Common myeloid progenitor, CD34-positive (primary cell): ENCODE measurements at regions not wholly inside any gene's neighbourhood (a gene's known extent, or its start where the extent isn't known, plus 50 kb on each side); places are given as distances from the start of the nearest gene placed in this dataset.

ENCODE experiments used
- CTCF ChIA-PET: fragments of 350-600 bp; sonication (Branson Sonifier 250); formaldehyde crosslinking; loops from one replicate; lab custom pipeline; 2021; ENCODE audit warnings: antibody characterized with exemption; lab: Charles Lee
- POLR2A ChIA-PET: fragments of 350-600 bp; sonication (Branson Sonifier 250); formaldehyde crosslinking; loops from one replicate; lab custom pipeline; 2021; ENCODE audit warnings: antibody characterized with exemption; lab: Charles Lee
- DNase-seq, 3 donors: peaks; one replicate each; pipeline versions ENCODE4 v3.0.0 to v3.0.0-alpha.2; 2013
- H3K27ac ChIP-seq, 2 experiments: 1 replicate in 1 of 2; 2 replicates in 1 of 2; pipeline ENCODE4 v1.7.0; 2013; ENCODE audit warnings: inconsistent platforms in 2 of 2, low read length in 2 of 2, mild to moderate bottlenecking in 2 of 2, low read depth in 1 of 2, moderate library complexity in 1 of 2; ENCODE audit not compliant: severe bottlenecking in 2 of 2, insufficient read depth in 1 of 2, poor library complexity in 1 of 2
- H3K27me3 ChIP-seq, 5 experiments: replicated peaks in 2 of 5; 1 replicate in 3 of 5; 2 replicates in 2 of 5; pipeline versions ENCODE4 v1.6.1 to v1.7.0; 2013; ENCODE audit warnings: low read length in 4 of 5, mild to moderate bottlenecking in 2 of 5, moderate library complexity in 2 of 5, inconsistent platforms in 1 of 5; ENCODE audit not compliant: insufficient read depth in 5 of 5, control insufficient read depth in 4 of 5
- H3K36me3 ChIP-seq, 4 experiments: 1 replicate in 2 of 4; 2 replicates in 2 of 4; pipeline versions ENCODE4 v1.6.1 to v1.7.0; 2013; ENCODE audit warnings: low read length in 3 of 4, control low read depth in 1 of 4, mild to moderate bottlenecking in 1 of 4; ENCODE audit not compliant: control insufficient read depth in 4 of 4, insufficient read depth in 4 of 4
- H3K4me1 ChIP-seq, 4 experiments: 1 replicate in 3 of 4; 2 replicates in 1 of 4; pipeline versions ENCODE4 v1.6.1 to v1.7.1; 2013; ENCODE audit warnings: low read length in 3 of 4, mild to moderate bottlenecking in 3 of 4, control low read depth in 1 of 4, inconsistent platforms in 1 of 4, moderate library complexity in 1 of 4; ENCODE audit not compliant: control insufficient read depth in 4 of 4, insufficient read depth in 4 of 4; ENCODE audit errors: control extremely low read depth in 1 of 4
- H3K4me3 ChIP-seq, 7 experiments: 1 replicate in 4 of 7; 2 replicates in 3 of 7; pipeline versions ENCODE4 v1.5.1 to v1.7.0; 2013; ENCODE audit warnings: mild to moderate bottlenecking in 7 of 7, low read length in 6 of 7, moderate library complexity in 6 of 7, inconsistent platforms in 2 of 7, low read depth in 2 of 7, control low read depth in 1 of 7; ENCODE audit not compliant: insufficient read depth in 4 of 7, control insufficient read depth in 1 of 7; ENCODE audit errors: extremely low read depth in 1 of 7
- H3K9me3 ChIP-seq, 5 experiments: 1 replicate in 4 of 5; 2 replicates in 1 of 5; pipeline versions ENCODE4 v1.6.1 to v1.7.1; 2013; ENCODE audit warnings: low read length in 4 of 5, mild to moderate bottlenecking in 2 of 5, inconsistent platforms in 1 of 5, low read depth in 1 of 5, moderate library complexity in 1 of 5; ENCODE audit not compliant: control insufficient read depth in 4 of 5, insufficient read depth in 2 of 5; ENCODE audit errors: control extremely low read depth in 1 of 5
- WGBS: methylation state at CpG from one replicate; pipeline ENCODE4 v1.1.5; 2013; ENCODE audit not compliant: insufficient coverage; 5-methylcytosine and 5-hydroxymethylcytosine counted together

DNA sequence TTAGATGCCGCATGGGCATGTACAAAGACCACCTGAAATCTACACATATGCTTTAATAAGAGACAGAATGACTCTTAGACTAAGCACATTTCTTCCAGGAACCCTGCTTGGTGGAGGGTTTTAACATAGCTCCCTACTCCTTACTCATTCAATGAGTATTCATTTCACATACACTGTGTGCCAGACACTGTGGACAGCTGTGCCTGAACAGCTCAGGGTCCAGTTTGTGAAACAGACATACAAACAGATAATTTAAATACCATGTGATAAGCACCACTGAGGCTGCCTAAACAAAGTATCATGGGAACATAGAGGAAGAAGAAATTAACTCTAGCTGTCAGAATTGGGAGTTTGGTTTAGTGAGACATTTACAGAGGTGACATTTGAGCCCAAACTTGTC lies 65.2 kb upstream of the ITPRID1 start:
- Histone ChIP-seq H3K27me3 (peaks cover 0 to 4% (median 0%) of the 10 kb centered on the region in 5 experiments), H3K36me3 (no peaks in the 10 kb centered on the region), H3K27ac (no peak overlapping the region), H3K9me3 (no peaks in the 10 kb centered on the region), H3K4me3 (no peak overlapping the region), H3K4me1 (no peaks in the 10 kb centered on the region)
- DNase-seq = no peak
- CTCF ChIA-PET = interaction anchor here (1.2 to 1.7 kb wide), 4 partner anchors 11 to 184 kb away, joined by 3 to 5 read pairs (median 4); no protein-coding TSS in a partner anchor
- no CpG with 5 or more reads among the region's 1 CpG for WGBS
- POLR2A ChIA-PET = no interaction called here

DNA sequence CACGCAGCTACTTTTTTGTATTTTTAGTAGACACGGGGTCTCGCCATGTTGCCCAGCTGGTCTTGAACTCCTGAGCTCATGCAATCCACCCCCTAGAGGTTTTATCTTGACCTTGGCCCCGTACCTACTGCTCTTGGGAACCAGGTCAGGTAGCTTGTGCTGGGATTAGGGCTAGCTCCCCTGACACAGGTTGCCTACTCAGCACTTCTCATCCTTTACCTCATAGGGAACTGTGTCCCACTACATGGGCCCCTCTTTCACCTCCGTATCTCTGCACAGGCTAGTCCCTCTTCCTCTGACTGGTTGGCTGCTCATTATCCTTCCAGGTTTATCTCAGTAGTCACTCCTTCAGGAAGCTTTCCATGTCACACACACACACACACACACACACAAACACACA lies 58.0 kb upstream of the ITPRID1 start:
- no peaks in the 10 kb centered on the region for H3K4me1 ChIP-seq
- ChIA-PET POLR2A (no interaction called here), CTCF (no interaction called here)
- WGBS = 84% methylated on average over 4 of the region's 5 CpGs
- peaks cover 0 to 2% (median 0%) of the 10 kb centered on the region in 5 experiments for H3K27me3 ChIP-seq
- no peak overlapping the region for H3K27ac ChIP-seq
- H3K4me3 ChIP-seq = no peak overlapping the region
- no peak for DNase-seq
- H3K9me3 ChIP-seq = no peaks in the 10 kb centered on the region
- H3K36me3 ChIP-seq = no peaks in the 10 kb centered on the region

DNA sequence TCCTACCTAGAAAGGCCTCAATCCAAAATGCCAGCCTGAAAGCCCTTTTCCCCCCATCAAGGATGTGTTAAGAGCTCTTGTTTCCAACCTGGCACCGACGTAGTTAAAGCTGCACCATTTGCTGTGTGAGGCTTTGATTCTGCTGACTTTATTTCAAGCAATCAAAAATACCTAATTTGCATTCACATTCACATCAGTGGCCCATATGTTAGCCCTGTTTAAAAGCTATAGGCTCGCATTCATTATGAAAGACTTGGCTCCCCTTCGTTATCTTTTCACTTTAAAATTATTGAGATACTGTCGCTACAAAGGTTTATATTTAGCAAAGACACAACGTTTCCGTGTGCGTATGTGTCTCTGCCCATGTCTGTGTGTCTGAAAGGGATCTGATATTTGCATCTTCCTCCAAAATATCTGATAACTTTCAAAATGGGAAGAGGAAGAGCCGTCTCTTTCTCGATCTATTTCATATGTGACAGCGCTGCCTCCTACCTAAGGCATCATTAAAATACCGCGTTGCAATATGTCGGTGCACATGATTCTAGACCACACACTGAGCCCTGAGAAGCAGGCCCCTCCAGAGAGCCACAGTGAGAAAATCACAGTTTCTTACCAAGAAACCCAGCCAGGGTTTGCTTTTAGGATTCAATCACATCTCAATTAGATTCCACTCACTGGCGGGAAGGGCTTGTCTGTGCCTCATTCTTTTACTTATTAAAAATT lies 57.1 kb upstream of the ITPRID1 start:
- ChIA-PET CTCF (no interaction called here), POLR2A (no interaction called here)
- 85% methylated on average over 15 of the region's 15 CpGs for WGBS

DNA sequence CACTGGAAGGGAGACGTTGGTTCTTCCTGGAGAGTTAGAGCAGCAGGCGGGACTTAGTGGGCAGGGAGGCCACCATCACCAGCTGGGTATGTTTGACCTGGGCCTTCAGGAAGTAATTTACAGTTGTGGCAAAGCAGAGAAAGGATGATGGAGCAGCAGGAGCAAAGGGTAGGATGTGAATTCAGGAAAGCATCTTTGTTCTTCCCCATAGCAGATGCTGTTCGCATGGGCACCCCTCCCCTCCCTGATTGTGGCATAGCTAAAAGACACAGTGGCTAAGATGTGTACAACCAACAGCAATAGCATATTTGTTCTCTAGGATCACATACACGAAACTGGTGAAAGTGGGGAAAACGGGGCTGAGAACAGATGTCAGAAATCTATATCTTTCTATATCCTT lies 56.3 kb upstream of the ITPRID1 start:
- DNase-seq = no peak

More for the DNA sequence above, 57.1 kb upstream of the ITPRID1 start:
- DNase-seq = no peak
- Histone ChIP-seq H3K4me1 (no peaks in the 10 kb centered on the region), H3K27ac (no peak overlapping the region), H3K9me3 (no peaks in the 10 kb centered on the region), H3K27me3 (no peaks in the 10 kb centered on the region), H3K4me3 (no peak overlapping the region), H3K36me3 (no peaks in the 10 kb centered on the region)

DNA sequence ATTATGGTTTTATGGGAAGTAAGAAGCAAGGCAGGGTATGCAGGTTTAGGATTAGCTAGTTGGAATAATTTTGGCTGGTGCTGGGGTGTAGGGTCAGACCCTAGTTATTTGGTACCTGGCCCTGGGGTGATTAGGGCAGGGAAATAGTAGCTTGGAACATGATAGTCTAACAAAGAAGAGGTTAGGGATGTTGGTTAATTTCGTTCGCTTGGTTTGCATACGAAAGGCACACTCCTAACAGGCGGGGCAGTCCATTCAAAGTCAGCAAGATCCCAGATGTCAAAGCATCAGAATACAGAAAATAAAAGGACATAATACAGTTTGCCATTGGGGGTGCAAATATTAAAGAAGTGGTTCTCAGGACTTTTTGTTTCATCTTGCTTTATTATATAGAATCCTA lies 55.7 kb upstream of the ITPRID1 start:
- no CpG with 5 or more reads among the region's 4 CpGs for WGBS
- CTCF ChIA-PET = no interaction called here

More for the DNA sequence above, 56.3 kb upstream of the ITPRID1 start:
- no peak overlapping the region for H3K4me3 ChIP-seq
- no peaks in the 10 kb centered on the region for H3K27me3 ChIP-seq
- no peak overlapping the region for H3K27ac ChIP-seq
- CTCF ChIA-PET = no interaction called here
- H3K9me3 ChIP-seq = no peaks in the 10 kb centered on the region
- H3K36me3 ChIP-seq = no peaks in the 10 kb centered on the region
- 69% methylated on average over 3 of the region's 5 CpGs for WGBS
- no peaks in the 10 kb centered on the region for H3K4me1 ChIP-seq
- POLR2A ChIA-PET = no interaction called here

DNA sequence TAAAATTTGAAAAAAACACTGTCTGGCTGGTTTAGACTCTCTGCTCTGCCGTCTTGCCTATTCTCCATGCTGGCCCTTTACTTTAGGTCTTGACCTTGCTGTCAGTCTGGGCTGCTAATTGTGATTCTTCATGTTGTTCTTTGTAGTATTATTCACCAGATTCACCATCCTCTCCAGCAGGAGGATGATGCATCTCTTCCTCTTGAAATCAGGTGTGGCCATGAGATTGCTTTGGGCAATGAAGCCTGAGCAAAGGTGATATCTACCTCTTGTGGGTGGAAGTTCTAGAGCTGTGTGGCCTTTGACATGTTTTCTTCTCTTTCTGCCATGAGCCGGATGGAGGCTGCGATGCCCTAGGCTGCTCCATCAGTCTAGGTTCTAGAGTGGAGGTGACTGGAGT lies 51.3 kb upstream of the ITPRID1 start:
- Histone ChIP-seq H3K27ac (no peak overlapping the region), H3K4me3 (no peak overlapping the region), H3K27me3 (peaks cover 0 to 7% (median 2%) of the 10 kb centered on the region in 5 experiments), H3K36me3 (no peaks in the 10 kb centered on the region), H3K4me1 (no peaks in the 10 kb centered on the region), H3K9me3 (no peaks in the 10 kb centered on the region)
- ChIA-PET POLR2A (no interaction called here), CTCF (interaction anchor here (1.6 kb wide), 1 partner anchor 19 kb away, joined by 3 read pairs; no protein-coding TSS in a partner anchor)
- 90% methylated on average over 1 of the region's 3 CpGs for WGBS
- no peak for DNase-seq

More for the DNA sequence above, 55.7 kb upstream of the ITPRID1 start:
- Histone ChIP-seq H3K9me3 (no peaks in the 10 kb centered on the region), H3K4me3 (no peak overlapping the region), H3K4me1 (no peaks in the 10 kb centered on the region), H3K27ac (no peak overlapping the region), H3K36me3 (no peaks in the 10 kb centered on the region), H3K27me3 (no peaks in the 10 kb centered on the region)
- DNase-seq = no peak
- POLR2A ChIA-PET = no interaction called here
